ENCODE measurements at regions not wholly inside any gene's neighbourhood (a gene's known extent, or its start where the extent isn't known, plus 50 kb on each side); places are given as distances from the start of the nearest gene placed in this dataset.

DNA sequence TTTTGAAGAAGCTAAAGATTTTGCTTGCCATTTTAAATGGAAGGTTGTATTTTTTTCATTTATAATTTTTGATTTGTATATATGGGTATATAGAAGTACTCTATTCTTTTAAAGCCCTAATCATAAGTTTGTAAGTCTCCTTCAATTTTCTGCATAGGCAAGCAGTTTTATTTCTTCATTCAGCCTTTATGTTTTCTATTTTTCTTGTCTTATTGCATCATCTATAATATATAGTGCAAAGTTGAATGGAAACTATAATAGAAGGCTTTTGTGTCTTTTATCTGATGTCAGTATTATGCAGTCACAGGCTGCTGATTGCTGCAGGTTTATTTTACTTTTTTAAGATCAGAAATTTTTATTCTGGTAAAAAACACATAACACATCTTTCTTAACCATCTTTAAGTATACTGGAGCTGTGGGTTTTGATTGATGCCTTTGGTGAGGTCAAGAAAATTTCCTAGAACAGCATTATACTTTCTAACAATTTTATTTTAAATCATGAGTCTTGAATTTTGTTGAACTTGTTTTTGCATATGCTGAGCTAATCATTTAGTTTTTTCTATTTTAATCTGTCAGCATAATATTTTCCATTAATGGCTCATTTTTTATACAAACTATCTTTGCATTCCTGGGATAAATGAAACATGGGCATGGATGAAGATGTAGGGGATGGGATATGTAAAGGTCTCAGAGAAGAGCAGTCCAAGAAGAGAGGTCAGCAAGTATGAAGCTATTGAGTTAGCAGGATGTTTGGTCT is 366.7 kb upstream of the MAP3K7 start:
- Mint-ChIP-seq H3K9me3 (no peaks in the 10 kb centered on the region), H3K4me1 (no peaks in the 10 kb centered on the region), H3K36me3 (no peaks in the 10 kb centered on the region), H3K27me3 (no peaks in the 10 kb centered on the region), H3K27ac (no peak overlapping the region), H3K4me3 (no peak overlapping the region)
- ATAC-seq, result no peak

DNA sequence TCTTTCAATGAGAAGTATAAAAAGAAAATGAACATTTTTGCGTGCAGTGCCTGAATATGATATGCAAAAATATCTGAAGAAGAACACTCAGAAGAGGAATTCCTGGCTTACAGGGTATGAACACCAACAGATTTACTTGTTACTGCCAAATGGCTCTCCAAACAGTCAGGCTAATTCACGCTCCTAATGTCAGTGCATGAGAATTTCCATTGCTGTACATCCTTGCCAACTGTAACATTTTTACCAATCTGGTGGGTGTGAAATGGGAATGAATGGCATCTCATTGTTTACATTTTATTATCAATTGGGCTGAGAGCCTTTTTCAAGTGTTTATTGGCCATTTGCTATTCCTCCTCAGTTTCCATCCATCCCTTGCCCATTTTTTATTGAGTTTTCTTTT is 365.3 kb upstream of the MAP3K7 start:
- Mint-ChIP-seq H3K27ac (no peak overlapping the region), H3K4me1 (no peaks in the 10 kb centered on the region), H3K9me3 (no peaks in the 10 kb centered on the region), H3K27me3 (no peaks in the 10 kb centered on the region), H3K4me3 (no peak overlapping the region), H3K36me3 (no peaks in the 10 kb centered on the region)
- ATAC-seq, result no peak

DNA sequence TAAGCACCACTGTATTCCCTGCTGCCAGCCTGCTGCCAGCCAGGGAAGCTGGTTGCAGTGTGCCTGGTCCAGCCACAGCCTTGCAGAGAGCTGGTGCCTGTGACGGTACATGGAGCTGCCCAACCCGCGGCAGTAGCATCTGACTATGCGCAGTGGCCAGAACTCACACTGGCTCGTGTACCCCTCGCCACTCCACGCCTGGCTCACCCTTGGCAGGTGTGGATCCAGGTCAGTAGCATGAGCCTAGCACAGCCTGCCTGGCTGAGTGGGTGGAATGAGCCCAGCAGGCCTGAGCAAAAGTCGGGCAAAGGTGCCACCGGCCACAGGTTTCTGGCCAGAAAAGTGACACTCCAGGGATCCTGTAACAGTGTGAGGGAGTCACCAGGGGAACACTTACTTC is 361.7 kb upstream of the MAP3K7 start:
- H3K4me1 Mint-ChIP-seq, result no peaks in the 10 kb centered on the region
- ATAC-seq, result no peak
- no peak overlapping the region for H3K4me3 Mint-ChIP-seq
- H3K9me3 Mint-ChIP-seq, result no peaks in the 10 kb centered on the region
- no peaks in the 10 kb centered on the region for H3K27me3 Mint-ChIP-seq
- H3K27ac Mint-ChIP-seq, result no peak overlapping the region
- no peaks in the 10 kb centered on the region for H3K36me3 Mint-ChIP-seq

DNA sequence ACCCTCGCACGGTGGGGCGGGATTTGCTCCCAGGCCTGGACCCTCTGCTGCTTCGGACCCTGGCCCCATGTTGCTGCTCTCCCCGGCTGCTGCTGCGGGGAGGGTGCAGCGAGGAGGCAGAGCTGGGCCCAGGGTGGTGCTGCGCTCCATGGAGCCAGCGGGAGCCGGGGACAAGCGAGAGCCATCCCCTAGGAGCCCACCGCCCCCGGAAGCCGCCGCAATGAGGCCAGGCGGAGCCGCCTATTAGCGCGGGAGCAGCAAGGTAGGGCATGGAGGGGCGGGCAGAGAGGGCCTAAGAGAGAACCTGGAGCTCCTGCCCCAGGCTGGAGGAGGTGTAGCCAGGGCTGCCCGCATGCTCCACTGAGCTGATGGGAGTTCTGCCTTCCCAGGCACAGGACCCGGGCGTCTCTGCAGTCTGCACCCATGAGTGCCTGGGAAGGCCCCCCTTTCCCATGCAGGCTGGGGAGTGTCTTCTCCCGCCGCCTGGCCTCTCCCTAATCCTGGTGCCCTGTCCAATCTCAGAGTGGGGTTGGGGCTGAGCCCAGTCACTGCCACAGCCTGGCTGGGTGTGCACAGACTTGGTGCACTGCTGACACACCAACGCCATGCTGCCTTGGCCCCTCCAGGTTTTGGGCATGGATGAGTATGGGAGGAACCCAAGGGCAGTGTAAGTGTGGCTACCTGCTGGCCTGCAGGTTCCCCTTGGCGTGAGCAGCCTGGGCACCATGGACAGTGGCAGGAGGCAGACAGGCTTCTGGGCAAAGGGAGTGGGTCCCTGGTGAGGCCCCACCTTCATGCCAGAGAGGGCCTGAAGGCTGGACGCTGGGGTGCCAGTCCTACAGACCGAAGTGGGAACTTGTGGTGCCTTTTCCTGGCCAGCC is 360.6 kb upstream of the MAP3K7 start:
- ATAC-seq, result peak; percentile 26
- Mint-ChIP-seq H3K27me3 (no peaks in the 10 kb centered on the region), H3K4me3 (no peak overlapping the region), H3K36me3 (no peaks in the 10 kb centered on the region), H3K9me3 (no peaks in the 10 kb centered on the region), H3K4me1 (no peaks in the 10 kb centered on the region), H3K27ac (no peak overlapping the region)

DNA sequence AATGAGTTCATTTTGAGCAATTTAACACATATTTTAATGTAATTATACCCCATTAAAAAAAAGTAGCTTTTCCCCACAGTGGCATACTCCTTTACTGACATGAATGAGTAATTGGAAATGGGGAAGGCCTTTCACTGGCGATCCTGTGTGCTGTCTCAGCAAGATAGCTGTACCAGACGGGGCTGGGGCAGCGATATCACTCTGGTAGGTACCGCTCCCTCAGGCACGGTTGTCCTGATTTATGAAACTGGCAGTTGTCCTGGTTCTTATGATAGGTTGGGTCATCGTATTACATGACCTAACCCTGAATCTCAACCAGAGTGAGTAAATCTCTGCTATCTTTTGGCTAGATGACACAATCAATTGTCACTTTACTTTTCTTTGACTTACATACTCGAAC is 355.0 kb upstream of the MAP3K7 start:
- no peaks in the 10 kb centered on the region for H3K9me3 Mint-ChIP-seq
- H3K36me3 Mint-ChIP-seq, result no peaks in the 10 kb centered on the region
- H3K27ac Mint-ChIP-seq, result no peak overlapping the region
- no peaks in the 10 kb centered on the region for H3K27me3 Mint-ChIP-seq
- no peak for ATAC-seq
- no peak overlapping the region for H3K4me3 Mint-ChIP-seq
- H3K4me1 Mint-ChIP-seq, result peaks cover 8% of the 10 kb centered on the region

DNA sequence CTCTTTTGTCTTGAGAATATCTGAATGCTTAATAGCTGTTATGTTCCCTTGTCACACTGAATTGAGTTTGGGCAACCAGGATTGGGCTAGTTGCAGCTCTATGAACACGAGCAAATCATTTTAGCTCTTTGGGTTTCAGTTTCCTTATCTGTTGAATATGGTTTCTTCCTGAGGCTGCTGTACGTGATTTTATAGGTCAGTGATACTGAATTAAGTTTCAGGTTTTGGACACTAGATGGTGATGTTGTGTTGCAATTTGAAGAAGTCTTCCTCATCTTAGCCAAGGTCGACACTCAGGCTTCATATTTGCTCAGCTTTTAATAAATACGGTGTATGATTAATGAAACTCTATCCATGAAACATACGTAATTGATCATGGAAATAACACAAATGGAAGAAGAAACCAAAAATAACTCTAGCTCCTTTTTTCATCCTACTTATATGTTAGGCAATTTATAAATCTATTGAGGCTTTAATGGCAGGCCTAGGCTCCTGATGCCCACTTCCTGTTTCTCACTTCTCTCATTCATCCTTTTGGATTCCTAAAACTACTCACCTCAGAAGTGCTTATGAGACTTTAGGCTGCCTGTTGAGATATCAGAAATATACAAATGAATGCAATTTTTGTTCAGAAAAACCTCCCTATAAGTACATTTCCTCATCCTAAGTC is 354.1 kb upstream of the MAP3K7 start:
- Mint-ChIP-seq H3K4me1 (peaks cover 8% of the 10 kb centered on the region), H3K27me3 (no peaks in the 10 kb centered on the region), H3K9me3 (no peaks in the 10 kb centered on the region), H3K36me3 (no peaks in the 10 kb centered on the region), H3K27ac (no peak overlapping the region), H3K4me3 (no peak overlapping the region)
- ATAC-seq, result peak; percentile 78

DNA sequence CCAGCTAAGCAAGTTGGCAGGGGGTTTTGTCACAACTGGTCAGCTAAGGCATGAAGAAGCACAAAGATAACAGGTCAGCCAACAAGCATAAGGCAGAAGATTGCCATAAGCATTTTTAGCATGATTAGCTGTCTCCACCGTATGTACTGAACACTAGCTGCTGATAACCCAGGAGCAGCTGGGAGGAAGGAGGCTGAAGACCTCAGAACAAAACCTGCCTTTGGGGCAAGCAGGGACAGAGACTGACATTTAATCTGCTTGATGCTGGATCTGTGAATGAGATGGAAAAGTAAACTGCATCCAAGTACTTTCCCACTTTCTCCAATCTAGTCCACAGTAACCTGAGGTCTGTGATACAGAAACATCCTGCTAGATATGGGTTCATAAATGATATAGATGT is 353.0 kb upstream of the MAP3K7 start:
- no peak for ATAC-seq
- peaks cover 8% of the 10 kb centered on the region for H3K4me1 Mint-ChIP-seq
- no peaks in the 10 kb centered on the region for H3K27me3 Mint-ChIP-seq
- no peak overlapping the region for H3K4me3 Mint-ChIP-seq
- H3K9me3 Mint-ChIP-seq, result no peaks in the 10 kb centered on the region
- no peak overlapping the region for H3K27ac Mint-ChIP-seq
- H3K36me3 Mint-ChIP-seq, result no peaks in the 10 kb centered on the region

DNA sequence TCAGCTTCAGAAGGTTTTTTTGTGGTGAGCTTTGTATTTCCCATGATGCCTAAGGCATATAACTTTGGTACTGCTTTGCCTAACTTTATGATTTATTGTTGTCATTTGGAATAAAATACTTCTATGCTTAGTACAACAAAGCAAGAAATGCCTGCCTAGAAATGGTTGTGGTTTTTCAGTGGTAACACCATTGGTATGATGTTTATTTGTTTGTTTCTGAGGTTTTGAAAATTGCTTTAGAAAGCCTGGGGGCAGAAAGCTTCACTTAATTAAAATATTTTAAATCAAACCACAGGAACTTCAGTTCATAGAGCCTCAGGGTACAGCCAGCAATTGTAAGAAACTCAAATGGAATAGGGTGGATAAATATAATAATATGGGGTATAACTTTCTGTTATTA is 351.2 kb upstream of the MAP3K7 start:
- Mint-ChIP-seq H3K27ac (no peak overlapping the region), H3K9me3 (no peaks in the 10 kb centered on the region), H3K4me1 (peaks cover 8% of the 10 kb centered on the region), H3K4me3 (no peak overlapping the region), H3K27me3 (no peaks in the 10 kb centered on the region), H3K36me3 (no peaks in the 10 kb centered on the region)
- ATAC-seq, result no peak

DNA sequence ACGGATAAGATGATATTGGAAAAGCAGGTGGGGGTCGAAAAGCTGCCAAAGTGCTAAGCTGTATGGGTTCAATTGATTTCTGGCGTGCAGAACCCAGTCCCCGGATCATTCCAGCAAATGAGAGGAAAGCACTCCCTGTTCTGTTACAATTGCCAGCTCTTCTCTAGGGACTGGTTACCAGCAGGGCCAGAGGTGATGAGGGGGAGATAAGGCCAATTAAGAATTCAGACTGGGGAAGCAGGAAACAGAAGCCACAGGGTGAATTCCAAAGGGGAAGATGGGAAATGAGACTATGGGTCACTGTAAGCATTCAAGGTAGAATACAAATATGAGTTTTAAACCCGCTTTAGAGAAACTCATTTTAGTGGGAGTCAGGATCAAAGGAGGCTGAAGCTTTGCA is 349.4 kb upstream of the MAP3K7 start:
- Mint-ChIP-seq H3K36me3 (no peaks in the 10 kb centered on the region), H3K27ac (no peak overlapping the region), H3K9me3 (no peaks in the 10 kb centered on the region), H3K4me3 (no peak overlapping the region), H3K27me3 (peaks cover 8% of the 10 kb centered on the region), H3K4me1 (peaks cover 8% of the 10 kb centered on the region)
- no peak for ATAC-seq

DNA sequence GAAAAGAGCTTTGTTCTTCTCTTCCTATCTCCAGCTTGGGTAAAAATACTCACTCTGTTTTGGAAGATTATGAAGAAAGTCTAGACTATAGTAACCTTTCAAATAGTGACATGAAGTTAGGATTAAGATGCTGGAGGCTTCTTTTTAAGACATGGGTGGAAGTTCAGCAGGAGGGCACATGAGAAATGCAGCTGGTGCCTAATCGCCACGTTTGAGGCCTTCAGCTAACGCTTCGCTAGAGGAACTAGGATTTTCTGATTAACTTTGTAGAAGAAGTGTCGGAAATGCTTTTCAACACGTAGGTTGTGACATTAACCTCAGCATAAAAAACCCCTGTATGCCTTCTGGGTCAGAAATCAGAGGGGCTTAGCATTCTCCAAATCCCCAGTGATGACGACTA is 348.1 kb upstream of the MAP3K7 start:
- no peaks in the 10 kb centered on the region for H3K4me1 Mint-ChIP-seq
- no peaks in the 10 kb centered on the region for H3K36me3 Mint-ChIP-seq
- no peaks in the 10 kb centered on the region for H3K9me3 Mint-ChIP-seq
- H3K4me3 Mint-ChIP-seq, result no peak overlapping the region
- H3K27ac Mint-ChIP-seq, result no peak overlapping the region
- ATAC-seq, result no peak
- H3K27me3 Mint-ChIP-seq, result peaks cover 9% of the 10 kb centered on the region

DNA sequence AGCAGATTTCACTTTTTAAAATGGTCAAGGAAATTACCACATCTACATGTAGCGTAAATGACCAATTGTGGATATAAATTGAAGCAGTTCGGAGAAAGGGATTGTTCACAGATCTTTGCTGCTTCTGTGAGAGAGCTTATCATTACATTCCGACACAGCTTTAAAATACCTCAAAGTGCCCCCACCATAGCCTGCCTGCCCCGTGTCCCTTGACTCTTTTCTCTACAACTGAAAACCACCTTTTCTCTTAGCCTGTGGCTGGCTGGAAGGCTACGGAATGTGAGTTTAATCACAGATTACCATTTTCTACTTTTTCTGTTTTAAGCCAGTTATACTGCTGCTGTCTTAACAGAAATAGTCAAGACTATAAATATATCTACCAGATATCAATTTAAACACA is 347.2 kb upstream of the MAP3K7 start:
- no peak overlapping the region for H3K4me3 Mint-ChIP-seq
- H3K36me3 Mint-ChIP-seq, result no peaks in the 10 kb centered on the region
- no peak for ATAC-seq
- H3K9me3 Mint-ChIP-seq, result no peaks in the 10 kb centered on the region
- H3K27ac Mint-ChIP-seq, result no peak overlapping the region
- H3K4me1 Mint-ChIP-seq, result no peaks in the 10 kb centered on the region
- peaks cover 9% of the 10 kb centered on the region for H3K27me3 Mint-ChIP-seq

DNA sequence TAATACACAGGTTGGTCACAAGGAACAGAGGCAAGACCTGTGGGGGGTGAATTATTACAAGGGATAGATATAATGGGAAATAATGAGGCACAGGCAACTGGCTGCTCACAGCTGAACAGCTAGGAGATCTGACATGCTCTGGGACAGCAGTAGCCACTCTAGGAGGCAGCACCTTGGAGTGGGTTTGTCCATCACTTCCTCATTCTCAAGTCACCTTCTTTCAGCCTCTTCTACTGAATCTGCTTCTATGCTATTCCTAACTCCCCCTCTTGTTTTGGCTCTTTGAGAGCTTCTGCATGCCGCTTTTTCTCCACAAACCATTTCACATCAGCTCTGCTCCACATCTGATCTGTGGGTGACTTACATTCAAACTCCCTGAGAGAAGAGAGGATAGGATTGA is 345.5 kb upstream of the MAP3K7 start:
- no peak for ATAC-seq
- H3K4me3 Mint-ChIP-seq, result no peak overlapping the region
- H3K9me3 Mint-ChIP-seq, result no peaks in the 10 kb centered on the region
- no peaks in the 10 kb centered on the region for H3K36me3 Mint-ChIP-seq
- no peak overlapping the region for H3K27ac Mint-ChIP-seq
- H3K27me3 Mint-ChIP-seq, result peaks cover 9% of the 10 kb centered on the region
- H3K4me1 Mint-ChIP-seq, result no peaks in the 10 kb centered on the region

DNA sequence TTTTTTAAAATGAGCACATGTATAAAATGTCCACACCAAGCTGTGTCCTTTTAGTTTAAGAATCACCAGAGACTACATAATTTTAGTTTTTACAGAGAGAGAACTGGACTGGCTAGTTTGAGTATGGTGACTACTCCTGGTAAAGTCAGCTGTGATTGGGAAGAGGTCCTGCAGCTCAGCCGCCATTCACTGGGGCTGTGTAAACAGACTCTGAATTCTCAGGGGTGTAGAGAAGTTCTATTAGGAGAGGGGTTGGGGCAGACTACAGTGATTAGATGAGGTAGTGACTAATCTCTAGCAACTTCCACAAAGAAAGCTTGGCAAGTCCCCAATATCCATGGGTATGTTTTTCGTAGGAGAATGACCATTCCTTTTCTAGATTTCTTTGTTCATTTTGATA is 341.2 kb upstream of the MAP3K7 start:
- no peak overlapping the region for H3K4me3 Mint-ChIP-seq
- H3K4me1 Mint-ChIP-seq, result no peaks in the 10 kb centered on the region

DNA sequence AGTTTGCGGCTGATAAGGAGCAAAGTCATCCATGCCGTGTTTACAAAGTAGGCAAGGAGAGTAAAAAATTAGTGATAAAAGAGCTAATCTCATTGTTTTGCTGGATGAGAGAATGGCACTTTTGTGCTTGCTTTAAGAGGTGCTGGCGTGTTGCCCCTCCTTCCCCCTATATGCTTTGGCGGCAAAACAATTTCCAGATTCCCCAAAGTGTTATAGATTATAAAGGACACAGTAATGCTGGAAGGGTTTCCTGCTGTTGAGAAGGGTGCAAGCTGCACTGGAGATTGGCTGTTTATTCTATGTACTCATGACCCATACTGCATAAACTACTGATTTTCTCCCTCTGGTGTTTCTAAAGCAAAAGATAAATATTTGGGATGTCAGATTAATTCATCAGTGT is 338.9 kb upstream of the MAP3K7 start:
- ATAC-seq, result no peak
- Mint-ChIP-seq H3K4me3 (no peak overlapping the region), H3K27me3 (no peaks in the 10 kb centered on the region), H3K4me1 (no peaks in the 10 kb centered on the region), H3K36me3 (no peaks in the 10 kb centered on the region), H3K27ac (no peak overlapping the region), H3K9me3 (no peaks in the 10 kb centered on the region)

More for the DNA sequence above, 341.2 kb upstream of the MAP3K7 start:
- no peak overlapping the region for H3K27ac Mint-ChIP-seq
- H3K9me3 Mint-ChIP-seq, result no peaks in the 10 kb centered on the region
- H3K27me3 Mint-ChIP-seq, result peaks cover 9% of the 10 kb centered on the region
- ATAC-seq, result no peak
- no peaks in the 10 kb centered on the region for H3K36me3 Mint-ChIP-seq

DNA sequence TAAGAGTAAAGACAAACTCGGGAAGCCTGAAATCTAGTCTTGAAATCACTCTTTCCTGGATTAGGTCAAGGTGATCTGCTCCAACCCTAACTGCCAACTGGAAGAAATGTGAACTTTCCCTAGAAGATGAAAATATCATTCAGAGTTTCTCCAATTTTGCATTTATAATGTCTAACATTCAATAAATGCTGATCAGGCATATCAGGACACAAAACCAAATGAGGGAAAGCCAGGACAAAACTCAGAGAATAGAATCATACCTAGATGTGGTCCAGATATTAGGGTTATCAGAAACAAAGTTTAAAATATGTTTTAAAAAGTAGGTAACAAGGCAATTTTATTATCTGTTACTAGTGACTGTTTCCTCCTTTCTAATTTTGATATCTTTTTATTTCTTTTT is 335.5 kb upstream of the MAP3K7 start:
- Mint-ChIP-seq H3K9me3 (no peaks in the 10 kb centered on the region), H3K27me3 (no peaks in the 10 kb centered on the region)

More for the DNA sequence above, 335.5 kb upstream of the MAP3K7 start:
- ATAC-seq, result no peak
- Mint-ChIP-seq H3K4me3 (no peak overlapping the region), H3K4me1 (no peaks in the 10 kb centered on the region), H3K27ac (no peak overlapping the region), H3K36me3 (no peaks in the 10 kb centered on the region)
